Smooth muscle cell (in vitro differentiated cells): ENCODE measurements at regions not wholly inside any gene's neighbourhood (a gene's known extent, or its start where the extent isn't known, plus 50 kb on each side); places are given as distances from the start of the nearest gene placed in this dataset.

ENCODE experiments used
- DNase-seq: peaks from one replicate; lab custom pipeline; 2025; ENCODE audit not compliant: unreplicated experiment; lab: John Stamatoyannopoulos, UW
- H2AFZ ChIP-seq: fragments of 200-600 bp; sonication (generic); 2 replicates; pipeline ENCODE4 v1.6.0; 2016; ENCODE audit warnings: antibody characterized with exemption, low read depth, mild to moderate bottlenecking
- H3F3A ChIP-seq: fragments of 200-600 bp; sonication (generic); 2 replicates; pipeline ENCODE4 v1.6.0; 2017; ENCODE audit warnings: antibody characterized with exemption, low read depth
- H3K27ac ChIP-seq: fragments of 200-600 bp; sonication (generic); 2 replicates; pipeline ENCODE4 v1.5.1; 2016; ENCODE audit warnings: low read depth, mild to moderate bottlenecking
- H3K27me3 ChIP-seq: fragments of 200-600 bp; sonication (generic); 2 replicates; pipeline ENCODE4 v1.6.1; 2016; ENCODE audit warnings: low read depth, mild to moderate bottlenecking
- H3K36me3 ChIP-seq: fragments of 200-600 bp; sonication (generic); 2 replicates; pipeline ENCODE4 v1.5.1; 2016; ENCODE audit warnings: low read depth
- H3K4me1 ChIP-seq: fragments of 200-600 bp; sonication (generic); 2 replicates; pipeline ENCODE4 v1.5.1; 2016; ENCODE audit warnings: low read depth
- H3K4me2 ChIP-seq: fragments of 200-600 bp; sonication (generic); 2 replicates; pipeline ENCODE4 v1.6.0; 2016; ENCODE audit warnings: mild to moderate bottlenecking
- H3K4me3 ChIP-seq: fragments of 200-600 bp; sonication (generic); 2 replicates; pipeline ENCODE4 v1.5.1; 2016; ENCODE audit warnings: mild to moderate bottlenecking
- H3K79me2 ChIP-seq: fragments of 200-600 bp; sonication (generic); 2 replicates; pipeline ENCODE4 v1.6.0; 2016; ENCODE audit warnings: low read depth, mild to moderate bottlenecking
- H3K9ac ChIP-seq: fragments of 200-600 bp; sonication (generic); 2 replicates; pipeline ENCODE4 v1.6.0; 2016; ENCODE audit warnings: low read depth
- H3K9me3 ChIP-seq: fragments of 200-600 bp; sonication (generic); replicated peaks from 2 replicates; pipeline ENCODE4 v1.5.1; 2016; ENCODE audit warnings: low read depth
- H4K20me1 ChIP-seq: fragments of 200-600 bp; sonication (generic); 2 replicates; pipeline ENCODE4 v1.6.0; 2016; ENCODE audit warnings: low read depth
- WGBS: methylation state at CpG from one replicate; pipeline ENCODE4 v1.1.7; 2016; ENCODE audit warnings: low lambda C conversion rate; 5-methylcytosine and 5-hydroxymethylcytosine counted together
- TF ChIP-seq, protein P1 (sequence below): fragments of 200-600 bp; sonication (generic); IDR thresholded peaks from 2 replicates; pipeline ENCODE4 v1.5.1; 2017; ENCODE audit warnings: borderline replicate concordance, mild to moderate bottlenecking, antibody characterized with exemption; ENCODE audit not compliant: insufficient read depth, poor library complexity, severe bottlenecking

DNA sequence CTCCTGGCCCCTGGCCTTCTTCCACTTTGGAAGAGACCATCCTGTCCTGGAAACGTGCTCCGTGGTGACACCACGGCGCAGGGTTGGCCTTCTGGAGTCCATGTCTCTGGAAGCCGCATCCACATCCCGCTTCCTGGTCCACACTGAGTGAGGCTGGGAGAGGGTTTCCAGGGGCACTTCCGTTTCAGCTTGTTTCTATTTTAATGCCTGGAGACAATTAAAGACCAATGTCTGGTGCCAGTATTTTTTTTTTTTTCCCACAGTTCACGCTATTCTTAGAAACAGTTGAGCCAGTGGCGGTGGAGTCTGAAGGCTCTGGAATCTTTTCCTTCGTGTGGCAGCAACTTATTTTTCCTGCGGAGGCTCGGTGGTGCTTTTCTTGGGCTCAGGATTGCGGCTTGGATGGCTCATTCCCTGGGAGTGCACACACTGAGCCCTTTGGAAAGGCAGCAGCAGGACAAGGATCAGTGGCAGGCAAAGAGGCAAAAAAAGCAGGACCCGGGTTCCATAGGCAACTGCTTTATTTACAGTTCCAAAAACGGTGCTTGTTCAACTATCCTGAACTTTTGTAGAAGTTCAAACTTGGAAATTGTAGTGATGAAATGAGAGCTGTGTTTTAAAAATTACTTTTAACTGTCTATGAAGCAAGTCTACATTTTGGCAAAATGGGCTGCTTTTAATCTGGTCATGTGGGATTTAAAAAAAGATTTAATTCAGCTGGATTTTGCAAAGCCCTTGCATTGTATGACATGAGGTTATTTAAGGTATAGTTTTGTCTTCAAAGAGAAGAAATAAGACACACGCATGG is 202.8 kb downstream of the BAMBI start:
- H2AFZ ChIP-seq: peak overlapping the region; percentile 53
- H3K4me2 ChIP-seq: peak overlapping the region; percentile 69
- no peaks in the 10 kb centered on the region for H3K79me2 ChIP-seq
- TF ChIP-seq, protein P1, sequence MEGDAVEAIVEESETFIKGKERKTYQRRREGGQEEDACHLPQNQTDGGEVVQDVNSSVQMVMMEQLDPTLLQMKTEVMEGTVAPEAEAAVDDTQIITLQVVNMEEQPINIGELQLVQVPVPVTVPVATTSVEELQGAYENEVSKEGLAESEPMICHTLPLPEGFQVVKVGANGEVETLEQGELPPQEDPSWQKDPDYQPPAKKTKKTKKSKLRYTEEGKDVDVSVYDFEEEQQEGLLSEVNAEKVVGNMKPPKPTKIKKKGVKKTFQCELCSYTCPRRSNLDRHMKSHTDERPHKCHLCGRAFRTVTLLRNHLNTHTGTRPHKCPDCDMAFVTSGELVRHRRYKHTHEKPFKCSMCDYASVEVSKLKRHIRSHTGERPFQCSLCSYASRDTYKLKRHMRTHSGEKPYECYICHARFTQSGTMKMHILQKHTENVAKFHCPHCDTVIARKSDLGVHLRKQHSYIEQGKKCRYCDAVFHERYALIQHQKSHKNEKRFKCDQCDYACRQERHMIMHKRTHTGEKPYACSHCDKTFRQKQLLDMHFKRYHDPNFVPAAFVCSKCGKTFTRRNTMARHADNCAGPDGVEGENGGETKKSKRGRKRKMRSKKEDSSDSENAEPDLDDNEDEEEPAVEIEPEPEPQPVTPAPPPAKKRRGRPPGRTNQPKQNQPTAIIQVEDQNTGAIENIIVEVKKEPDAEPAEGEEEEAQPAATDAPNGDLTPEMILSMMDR: no peak
- H4K20me1 ChIP-seq: no peaks in the 10 kb centered on the region
- H3K9ac ChIP-seq: peak overlapping the region; percentile 34
- DNase-seq: peak; percentile 20
- peak overlapping the region; percentile 84 for H3K27ac ChIP-seq
- no peaks in the 10 kb centered on the region for H3K9me3 ChIP-seq
- no peak overlapping the region for H3K4me3 ChIP-seq
- peaks cover 26% of the 10 kb centered on the region for H3F3A ChIP-seq
- no peaks in the 10 kb centered on the region for H3K27me3 ChIP-seq
- no peaks in the 10 kb centered on the region for H3K36me3 ChIP-seq
- H3K4me1 ChIP-seq: peaks cover 35% of the 10 kb centered on the region
- 42% methylated on average over 16 of the region's 16 CpGs for WGBS

DNA sequence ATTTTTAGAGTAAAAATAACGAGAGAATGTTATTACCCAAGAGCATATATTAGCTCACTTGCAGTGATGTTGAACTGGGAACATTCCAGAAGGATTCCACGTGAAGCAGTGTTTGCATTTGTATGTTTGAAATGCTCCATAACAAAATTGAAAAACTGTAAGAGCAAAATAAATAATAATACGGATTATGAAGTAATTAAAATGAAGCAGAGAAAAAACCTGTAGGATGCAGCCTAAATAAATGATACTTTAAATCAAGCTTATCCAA is 203.3 kb downstream of the BAMBI start:
- H3K27me3 ChIP-seq: no peaks in the 10 kb centered on the region
- WGBS: 57% methylated on average over 3 of the region's 3 CpGs
- no peaks in the 10 kb centered on the region for H3K36me3 ChIP-seq
- TF ChIP-seq, protein P1: no peak
- no peaks in the 10 kb centered on the region for H3K9me3 ChIP-seq
- no peak overlapping the region for H3K4me3 ChIP-seq
- H3F3A ChIP-seq: peaks cover 23% of the 10 kb centered on the region
- no peaks in the 10 kb centered on the region for H4K20me1 ChIP-seq
- H3K4me1 ChIP-seq: peaks cover 30% of the 10 kb centered on the region
- H3K9ac ChIP-seq: peak overlapping the region; percentile 34
- peak overlapping the region; percentile 69 for H3K4me2 ChIP-seq
- peak overlapping the region; percentile 11 for H2AFZ ChIP-seq
- DNase-seq: no peak
- peak overlapping the region; percentile 84 for H3K27ac ChIP-seq
- no peaks in the 10 kb centered on the region for H3K79me2 ChIP-seq

DNA sequence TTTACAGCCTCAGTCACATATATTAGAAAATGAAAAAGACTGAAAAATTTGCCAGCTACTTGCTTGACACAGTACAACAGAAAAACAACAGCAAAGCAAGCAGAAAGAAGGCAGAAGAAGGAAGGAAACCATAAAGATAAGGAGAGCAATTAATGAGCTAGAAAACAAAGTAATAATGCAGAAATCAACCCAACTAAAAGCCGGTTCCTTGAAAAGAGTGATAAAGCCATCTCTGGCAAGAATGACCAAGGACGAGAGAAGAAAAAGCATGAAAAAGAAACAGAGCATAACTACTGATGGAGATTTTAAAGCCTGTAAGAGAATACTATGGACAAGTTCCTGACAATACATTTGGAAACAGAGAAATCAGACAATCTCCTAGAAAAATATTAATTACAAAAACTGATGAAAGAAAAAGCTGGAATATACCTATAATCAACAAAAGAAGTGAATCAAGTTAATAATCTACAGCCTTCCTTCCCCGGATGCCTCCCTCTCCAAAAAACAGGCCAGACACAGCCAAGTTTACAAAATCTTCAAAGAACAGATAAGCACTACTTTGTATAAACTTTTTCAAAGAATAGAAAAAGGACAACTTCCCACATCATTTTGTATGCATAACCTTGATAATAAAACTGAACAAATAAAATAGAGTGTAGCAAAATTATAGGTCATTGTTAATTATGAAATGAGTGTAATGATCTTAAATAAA is 204.0 kb downstream of the BAMBI start:
- no peaks in the 10 kb centered on the region for H3K27me3 ChIP-seq

More for the DNA sequence above, 204.0 kb downstream of the BAMBI start:
- H3K9ac ChIP-seq: peak overlapping the region; percentile 34
- no peaks in the 10 kb centered on the region for H3K79me2 ChIP-seq
- H3K9me3 ChIP-seq: no peaks in the 10 kb centered on the region
- DNase-seq: no peak
- peaks cover 23% of the 10 kb centered on the region for H3K4me1 ChIP-seq
- TF ChIP-seq, protein P1: no peak
- H4K20me1 ChIP-seq: no peaks in the 10 kb centered on the region
- H3K4me2 ChIP-seq: peak overlapping the region; percentile 69
- peak overlapping the region; percentile 84 for H3K27ac ChIP-seq
- H3F3A ChIP-seq: peaks cover 16% of the 10 kb centered on the region
- H2AFZ ChIP-seq: peak overlapping the region; percentile 11
- no peaks in the 10 kb centered on the region for H3K36me3 ChIP-seq
- WGBS: 9% methylated on average over 3 of the region's 3 CpGs
- no peak overlapping the region for H3K4me3 ChIP-seq
